ENCODE measurements at regions not wholly inside any gene's neighbourhood (a gene's known extent, or its start where the extent isn't known, plus 50 kb on each side); places are given as distances from the start of the nearest gene placed in this dataset.

- TF ChIP-seq CTCF (IDR thresholded peaks at IDR 0.05) (no peak), POLR2A (IDR thresholded peaks at IDR 0.05) (no peak), POLR2AphosphoS5 (IDR thresholded peaks at IDR 0.05) (no peak), EP300 (IDR thresholded peaks at IDR 0.05; ENCODE audit: low read depth) (no peak)
Observed at GRCh38 chr21:27719226-27719625, 752.3 kb upstream of the ADAMTS5 start.

All from transverse colon (tissue), 4 donors.